Activated gamma-delta T cell (primary cell): ENCODE measurements at regions not wholly inside any gene's neighbourhood (a gene's known extent, or its start where the extent isn't known, plus 50 kb on each side); places are given as distances from the start of the nearest gene placed in this dataset.
"Not testable (repeated sequence)": the region's sequence is repeated elsewhere in the genome, so short reads cannot be mapped to it uniquely, and the experiment has no call there.

Source experiments
- DNase-seq: peaks from one replicate; lab custom pipeline; 2025; lab: John Stamatoyannopoulos, UW

DNA sequence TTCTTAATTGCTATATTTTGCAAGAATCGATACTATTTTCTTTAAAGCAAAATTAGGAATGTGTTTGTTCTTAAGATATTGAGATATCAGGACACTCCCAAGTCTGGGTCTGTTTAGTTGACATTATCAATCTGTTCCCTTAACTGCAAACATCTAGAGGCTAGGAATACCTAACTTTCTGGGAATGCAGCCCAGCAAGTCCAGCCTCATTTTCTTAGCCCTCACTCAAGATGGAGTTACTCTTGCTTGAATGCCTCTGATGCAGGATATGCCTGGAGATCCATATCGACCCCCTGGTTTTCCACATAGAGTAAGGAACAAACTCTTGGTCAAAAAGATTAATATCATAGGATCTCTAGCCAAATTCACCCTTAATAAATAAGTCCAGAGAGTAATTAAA is 305.3 kb upstream of the COBL start:
- DNase-seq = no peak

DNA sequence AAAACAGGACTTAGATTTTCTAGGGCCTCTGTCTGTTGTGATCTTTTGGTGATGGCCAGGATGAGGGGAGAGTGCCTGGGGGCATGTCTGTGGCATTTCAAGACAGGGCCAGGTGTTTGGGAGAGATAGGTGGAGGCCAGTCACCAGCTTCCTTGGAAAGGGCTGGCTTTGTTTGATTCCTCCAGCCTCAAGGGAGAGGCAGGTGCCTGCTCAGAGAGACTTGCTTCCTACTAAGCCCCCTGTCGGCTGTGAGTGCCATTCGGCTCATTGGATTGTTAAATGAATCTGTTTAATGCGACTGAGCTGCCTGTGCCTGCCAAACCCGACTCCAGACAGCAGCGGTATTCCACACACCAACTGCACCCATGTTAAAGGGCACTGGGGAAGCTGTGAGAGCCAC is 304.1 kb upstream of the COBL start:
- no peak for DNase-seq

DNA sequence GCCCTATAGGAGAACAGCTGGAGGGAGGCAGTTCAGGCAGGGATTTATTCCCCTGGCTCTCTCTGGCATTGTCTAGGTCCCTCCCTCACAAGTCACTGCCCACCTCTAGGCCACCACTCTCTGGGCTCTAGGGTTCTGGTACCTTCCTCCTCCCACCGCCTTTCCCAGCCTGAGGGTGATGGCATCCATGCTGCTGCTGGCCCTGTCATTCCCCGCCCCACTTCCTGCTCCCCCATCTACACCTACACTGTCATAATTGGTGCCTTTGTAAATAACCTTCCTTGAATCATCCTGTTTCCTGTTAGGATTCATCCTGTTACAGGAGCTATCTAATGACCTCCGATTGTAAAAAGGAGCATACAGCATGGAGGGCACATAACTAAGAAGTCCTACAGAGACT is 303.3 kb upstream of the COBL start:
- no peak for DNase-seq

DNA sequence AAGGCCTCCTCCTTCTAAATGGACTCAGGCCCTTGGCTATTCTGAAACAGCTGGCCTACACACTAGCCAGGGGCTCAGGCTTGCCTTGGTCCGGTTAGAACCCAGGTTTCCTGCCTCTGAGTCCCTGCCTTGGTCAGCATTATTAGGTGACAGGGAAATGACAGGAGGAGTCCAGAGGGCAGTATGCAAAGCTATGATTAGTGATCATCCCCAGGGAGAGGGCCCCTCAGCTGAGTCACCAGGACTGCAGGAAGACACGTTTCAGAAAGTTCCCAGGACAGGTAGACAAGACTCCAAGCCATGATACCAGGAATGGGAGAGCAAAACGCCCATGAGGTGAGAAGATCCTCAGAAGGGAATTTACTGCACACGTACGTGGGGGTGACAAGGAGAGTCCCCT is 301.1 kb upstream of the COBL start:
- no peak for DNase-seq

DNA sequence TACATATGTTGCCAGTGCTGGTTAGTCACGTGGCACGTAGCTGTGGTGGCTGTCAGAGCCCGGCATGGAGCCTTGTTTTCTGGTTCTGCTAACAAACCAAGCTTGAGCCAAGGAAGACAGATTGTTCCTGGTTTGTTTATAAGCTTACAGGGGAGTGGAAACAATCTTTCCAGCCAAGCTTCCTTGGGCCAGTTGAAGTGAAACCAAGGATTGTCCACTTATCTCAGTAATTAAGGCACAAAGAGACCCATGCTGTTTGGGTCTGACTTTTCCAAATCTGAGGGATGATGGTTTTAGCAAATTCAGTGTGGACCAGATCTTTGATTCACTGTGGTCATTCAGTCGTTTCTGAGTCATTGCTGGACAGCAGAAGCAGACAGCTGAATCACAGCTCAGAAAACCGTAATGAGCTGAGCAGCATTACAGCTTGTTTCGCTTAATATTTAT is 297.3 kb upstream of the COBL start:
- DNase-seq = no peak

DNA sequence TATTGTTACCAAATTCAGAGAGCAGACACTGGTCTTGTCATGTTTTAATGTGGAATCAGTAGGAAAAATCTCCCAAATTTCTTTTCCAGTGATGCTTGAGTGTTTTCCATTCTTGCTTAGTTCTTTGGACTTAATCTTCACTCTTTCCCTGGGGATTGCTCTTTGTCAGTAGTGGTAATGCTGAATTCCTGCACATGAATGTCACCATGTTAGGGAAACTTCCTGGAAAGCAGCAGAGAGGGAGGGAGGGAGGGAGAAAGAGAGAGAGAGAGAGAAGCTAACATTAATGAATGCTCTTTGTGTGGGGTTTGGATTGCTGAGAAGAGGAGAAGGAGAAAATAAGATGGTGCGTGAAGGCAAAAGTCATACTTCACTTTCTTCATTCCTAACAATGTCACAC is 295.3 kb upstream of the COBL start:
- DNase-seq = no peak

DNA sequence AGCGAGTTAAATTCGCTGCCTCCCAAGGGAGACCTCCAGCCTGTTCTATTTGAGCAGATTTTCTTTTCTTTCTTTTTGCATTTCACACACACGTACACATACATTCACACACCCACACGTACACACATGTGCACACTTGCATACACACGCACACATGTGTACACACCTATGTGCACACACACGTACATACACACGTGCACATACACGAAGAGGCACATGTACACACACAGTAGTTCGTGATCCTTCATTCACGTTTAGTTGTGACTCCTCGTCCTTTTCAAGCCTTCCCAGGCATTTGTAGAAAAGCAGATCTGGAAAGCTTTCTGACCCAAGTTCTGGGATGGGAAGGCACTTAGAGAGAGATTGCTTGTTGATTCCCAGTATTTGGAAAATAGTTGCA is 290.8 kb upstream of the COBL start:
- no peak for DNase-seq

DNA sequence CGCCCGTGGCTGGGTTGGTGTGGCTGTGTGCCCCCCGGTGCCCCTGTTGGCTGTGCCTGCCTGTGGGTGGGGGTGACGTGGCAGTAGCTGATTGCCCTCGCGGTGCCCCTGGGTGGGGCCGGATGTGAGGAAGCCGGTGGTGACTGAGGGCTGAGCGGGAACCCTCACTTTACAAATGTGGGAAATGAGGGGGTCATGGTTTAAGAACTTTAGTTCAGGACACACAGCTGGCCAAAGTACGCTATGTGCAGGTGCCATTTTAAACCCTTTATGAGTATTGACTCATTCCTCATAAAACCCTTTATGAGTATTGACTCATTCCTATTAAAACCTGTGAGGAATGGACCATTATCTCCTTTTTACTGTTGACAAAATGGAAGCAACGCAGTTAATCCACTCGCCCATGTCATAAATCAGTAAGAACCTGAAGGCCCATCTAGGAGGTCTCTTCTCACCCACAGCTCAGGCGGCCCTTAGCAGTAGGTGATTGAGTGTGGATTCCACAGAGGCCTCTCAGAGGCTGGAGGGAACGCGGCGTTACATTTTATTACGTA is 290.1 kb upstream of the COBL start:
- no peak for DNase-seq

DNA sequence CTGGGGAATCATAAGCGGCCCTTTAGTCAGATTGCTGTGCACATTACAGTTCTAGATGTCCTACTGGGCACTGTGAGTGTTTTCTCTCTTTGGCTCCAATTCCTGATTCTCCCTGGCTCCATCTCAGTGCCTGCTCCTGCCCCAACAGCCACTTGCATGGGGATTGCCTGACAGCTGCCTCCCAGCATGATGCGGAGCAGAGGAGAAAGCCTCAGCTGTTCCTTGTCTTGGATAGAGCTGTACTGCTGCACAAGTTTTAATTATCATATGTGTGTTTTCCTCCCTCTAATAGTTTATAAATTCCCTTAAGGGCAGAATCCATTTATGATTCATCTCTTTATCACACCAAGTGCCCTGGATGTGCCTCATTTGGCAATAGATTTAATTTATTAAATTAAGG is 285.8 kb upstream of the COBL start:
- DNase-seq = no peak

DNA sequence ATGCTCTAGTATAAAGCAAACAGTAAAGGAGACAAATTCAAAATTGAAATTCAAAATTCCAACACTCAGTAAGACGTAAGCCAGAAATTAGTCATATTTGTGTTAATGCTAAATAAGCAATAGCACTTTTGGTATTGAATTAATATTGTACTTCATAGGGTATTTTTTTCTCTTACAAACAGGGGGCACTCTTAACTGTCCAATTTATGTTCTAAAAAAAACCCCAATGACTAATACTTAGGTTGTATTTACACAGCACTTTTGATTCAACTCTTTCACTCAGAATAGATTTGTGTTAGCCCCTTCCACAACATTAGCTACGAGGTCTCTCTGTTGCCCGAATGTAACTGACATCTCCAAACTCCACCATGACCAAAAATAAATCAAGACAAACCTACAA is 284.9 kb upstream of the COBL start:
- DNase-seq = no peak

DNA sequence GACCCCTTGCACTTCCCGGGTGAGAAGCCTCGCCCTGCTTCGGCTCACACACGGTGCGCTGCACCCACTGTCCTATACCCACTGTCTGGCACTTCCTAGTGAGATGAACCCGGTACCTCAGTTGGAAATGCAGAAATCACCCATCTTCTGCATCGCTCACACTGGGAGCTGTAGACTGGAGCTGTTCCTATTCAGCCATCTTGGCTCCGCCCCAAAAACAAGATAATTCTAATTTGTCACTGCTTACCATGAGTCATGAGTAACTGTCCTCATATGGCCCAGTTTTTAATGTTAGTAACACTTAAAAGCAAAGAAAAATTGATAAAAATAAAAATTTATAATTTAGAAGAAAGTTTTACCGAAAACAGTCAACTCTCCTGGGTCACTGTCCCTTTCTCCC is 283.3 kb upstream of the COBL start:
- DNase-seq = not testable (repeated sequence)

DNA sequence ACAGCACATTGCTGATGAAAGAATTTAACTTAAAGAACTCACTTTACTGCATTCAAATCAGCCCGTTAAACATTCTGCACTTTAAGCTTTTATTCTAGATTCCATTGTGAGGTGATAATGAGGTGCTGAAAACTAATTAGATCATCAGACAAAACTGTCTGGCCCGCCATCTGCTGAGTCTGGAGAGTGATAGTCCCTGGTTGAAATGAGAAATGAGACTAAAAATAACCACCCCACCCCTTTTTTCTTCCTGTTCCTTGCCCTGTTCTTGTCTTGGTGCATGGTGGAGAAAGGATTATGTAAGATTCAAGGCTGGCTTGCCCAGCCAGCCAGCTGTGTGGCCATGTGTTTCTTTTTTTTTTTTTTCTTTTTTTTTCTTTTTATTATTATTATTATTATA is 277.0 kb upstream of the COBL start:
- DNase-seq = no peak

DNA sequence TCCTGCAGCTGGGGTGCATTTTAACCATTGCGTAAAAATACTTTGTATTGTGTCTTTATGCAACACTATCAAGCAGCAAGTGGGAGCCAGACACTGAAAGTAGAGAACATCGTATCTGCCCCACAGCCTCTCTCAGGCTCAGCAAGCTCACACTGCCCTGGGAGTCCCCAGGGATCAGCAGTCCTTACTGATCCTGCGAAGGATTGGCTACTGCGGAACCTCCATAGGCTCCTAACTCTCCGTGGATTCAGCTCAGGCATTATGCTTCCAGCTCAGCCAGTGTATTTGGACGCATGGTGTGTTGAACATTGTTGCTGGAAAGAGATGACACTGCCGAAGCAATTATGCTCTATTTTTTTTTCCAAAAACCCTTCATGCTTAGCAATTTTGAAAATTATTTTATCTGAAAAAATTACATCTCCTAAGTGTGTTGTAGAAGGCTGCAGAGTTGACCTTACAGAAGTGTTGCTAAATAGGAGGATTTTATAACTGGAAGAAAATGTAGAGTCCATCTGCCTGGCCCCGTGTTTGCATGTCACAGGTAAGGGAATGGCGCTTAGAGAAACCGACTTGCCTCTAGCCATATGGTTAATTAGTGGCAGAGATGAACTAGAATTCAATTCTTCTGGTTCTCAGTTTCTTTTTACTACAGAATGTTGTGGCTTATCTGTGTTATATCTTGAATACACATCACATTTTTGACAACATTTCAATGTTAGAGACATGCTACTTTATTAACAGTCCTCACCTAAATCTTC is 276.4 kb upstream of the COBL start:
- no peak for DNase-seq

DNA sequence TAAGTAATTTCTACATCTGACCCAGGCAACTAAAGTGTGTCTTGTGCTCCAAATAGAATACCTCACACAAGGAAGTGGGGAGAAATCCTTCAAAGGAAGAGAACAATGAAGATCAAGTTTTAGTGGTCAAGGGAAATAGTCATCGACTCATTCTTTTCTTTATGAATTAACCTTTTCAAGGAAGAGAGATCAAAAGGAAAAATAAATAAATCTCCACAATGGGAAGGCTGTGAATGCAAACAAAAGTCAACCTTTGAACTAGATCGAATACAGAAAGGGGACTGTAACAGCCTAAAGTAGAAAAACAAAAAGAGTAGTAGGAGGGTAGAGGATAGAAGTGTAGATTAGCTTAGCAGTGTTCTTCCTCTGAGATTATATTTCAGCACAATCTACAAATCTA is 274.6 kb upstream of the COBL start:
- no peak for DNase-seq

DNA sequence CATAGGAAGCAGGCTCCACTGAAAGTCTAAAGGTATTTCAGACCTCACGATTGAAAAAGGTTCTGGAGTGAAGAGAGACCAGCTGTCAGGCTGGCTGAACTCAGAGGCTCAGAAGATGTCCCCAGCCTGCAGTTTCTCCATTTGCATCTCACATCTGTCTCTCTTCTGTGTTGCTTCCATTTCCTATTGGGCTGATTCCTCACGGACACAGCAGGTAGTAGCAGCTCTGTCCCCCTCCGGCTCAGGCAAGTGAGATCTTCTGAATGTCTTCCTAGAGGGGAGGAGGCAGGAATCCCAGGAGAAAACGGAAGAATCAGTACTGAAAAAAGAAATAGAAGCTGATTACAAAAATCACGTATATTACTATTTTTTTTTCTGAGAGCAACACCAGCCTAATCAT is 274.1 kb upstream of the COBL start:
- DNase-seq = no peak

DNA sequence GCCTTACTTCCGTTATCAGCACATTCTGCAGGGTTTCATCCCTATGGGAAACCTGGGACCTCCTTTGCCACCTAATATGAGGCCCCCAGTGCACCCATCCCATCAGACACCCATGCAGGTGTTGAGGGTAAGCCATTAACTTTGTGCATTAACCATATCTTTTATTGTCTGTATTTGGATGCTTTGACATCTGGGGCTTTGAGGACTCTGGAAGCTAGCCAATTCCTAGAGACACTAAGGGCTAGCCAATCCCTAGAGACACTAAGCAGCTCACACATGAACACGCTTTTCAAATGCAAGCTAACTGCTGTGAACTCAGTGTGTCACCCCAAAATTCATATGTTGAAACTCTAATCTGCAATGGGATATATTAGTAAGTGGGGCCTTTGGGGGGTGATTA is 272.5 kb upstream of the COBL start:
- no peak for DNase-seq

DNA sequence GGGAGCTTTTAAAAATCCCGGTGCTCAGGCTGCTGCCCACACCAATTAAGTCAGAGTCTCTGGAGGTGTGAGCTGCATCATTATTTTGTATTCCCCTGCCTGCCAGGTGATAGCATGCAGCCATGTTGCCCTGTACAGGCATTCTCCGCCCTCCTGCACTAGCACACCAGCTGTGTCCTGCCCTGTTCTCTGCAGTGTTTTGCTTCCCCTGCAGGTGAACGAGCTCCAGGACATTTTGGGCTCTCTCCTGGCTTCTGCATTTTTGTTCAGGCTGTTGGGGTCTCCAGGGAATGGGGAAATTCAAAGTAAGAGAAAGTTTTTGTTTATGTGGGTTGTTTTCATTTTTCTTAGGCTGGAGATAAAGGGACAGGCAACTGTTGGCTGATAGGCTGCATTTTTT is 271.0 kb upstream of the COBL start:
- DNase-seq = no peak

DNA sequence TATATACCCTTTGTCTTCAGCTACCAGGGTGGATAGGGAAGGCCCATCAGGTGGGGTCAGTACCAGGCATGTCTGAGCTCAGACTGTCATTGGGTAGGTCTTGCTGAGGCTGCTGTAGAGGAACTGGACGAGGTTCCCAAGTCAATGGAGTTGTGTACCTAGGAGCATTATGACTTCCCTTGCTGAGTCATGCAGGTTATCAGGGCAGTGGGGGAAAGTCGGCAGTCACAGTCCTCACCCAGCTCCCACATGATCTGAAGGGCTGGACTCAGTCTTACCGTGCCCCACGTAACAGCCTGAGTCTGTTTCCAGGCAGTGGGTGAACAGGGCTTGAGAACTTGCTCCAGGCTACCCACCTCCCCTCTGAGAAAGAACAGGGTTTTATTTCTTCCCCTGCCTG is 260.8 kb upstream of the COBL start:
- no peak for DNase-seq

DNA sequence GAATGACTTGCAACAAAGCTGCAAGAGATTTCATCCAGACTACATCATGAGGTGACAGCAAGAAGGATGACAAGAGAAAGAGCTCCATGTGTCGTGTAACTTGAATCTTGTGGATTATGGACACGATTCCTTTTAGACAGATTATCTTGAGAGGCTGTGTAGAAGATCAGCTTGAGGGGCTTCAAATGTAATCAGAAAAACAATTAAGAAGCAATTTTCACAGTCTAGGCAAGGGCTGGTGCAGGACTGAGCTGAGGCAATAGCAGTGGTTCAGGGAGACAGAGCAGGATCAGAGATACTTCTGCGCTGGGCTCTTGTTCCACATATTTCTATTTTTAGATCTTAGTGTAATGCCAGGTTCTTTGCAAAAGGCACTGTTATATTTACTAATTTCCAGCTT is 253.0 kb upstream of the COBL start:
- no peak for DNase-seq

DNA sequence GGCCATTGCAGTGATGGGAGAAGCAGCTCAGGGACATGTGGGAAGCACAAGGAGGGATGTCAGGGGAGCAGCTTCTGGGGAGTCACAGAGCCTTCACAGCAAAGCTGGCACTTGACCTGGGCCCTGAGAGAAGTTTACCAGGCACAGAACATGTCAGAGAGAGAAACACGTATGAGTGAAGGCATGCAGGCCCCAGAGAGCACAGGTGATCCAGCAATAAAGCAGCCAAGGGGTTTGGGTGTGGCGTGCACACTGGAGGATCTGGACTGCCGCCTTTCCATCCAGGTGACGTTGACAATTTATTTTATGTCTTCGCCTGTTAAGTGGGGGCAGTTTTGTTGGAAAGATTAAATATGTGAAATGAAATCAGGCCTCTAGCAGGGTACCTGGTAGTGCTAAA is 252.6 kb upstream of the COBL start:
- no peak for DNase-seq

DNA sequence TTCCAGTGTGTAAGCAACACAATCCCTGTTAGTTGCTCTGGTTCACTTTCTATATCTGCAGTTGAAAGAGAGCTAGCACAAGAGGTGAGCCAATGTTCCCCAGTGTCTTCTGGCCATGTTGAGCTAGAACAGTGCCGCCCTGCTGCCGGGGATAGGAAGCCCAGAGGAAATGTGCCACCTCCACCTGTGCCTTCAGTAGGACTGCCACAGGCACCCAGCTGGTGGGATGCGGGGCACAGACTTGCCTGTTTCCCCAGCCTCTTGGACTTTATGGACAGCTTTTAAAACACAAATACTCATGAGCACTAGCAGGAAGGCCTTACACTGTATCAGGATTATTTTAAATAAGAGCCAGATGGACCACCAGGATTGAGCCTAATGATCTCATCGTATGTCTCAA is 234.5 kb upstream of the COBL start:
- DNase-seq = no peak

DNA sequence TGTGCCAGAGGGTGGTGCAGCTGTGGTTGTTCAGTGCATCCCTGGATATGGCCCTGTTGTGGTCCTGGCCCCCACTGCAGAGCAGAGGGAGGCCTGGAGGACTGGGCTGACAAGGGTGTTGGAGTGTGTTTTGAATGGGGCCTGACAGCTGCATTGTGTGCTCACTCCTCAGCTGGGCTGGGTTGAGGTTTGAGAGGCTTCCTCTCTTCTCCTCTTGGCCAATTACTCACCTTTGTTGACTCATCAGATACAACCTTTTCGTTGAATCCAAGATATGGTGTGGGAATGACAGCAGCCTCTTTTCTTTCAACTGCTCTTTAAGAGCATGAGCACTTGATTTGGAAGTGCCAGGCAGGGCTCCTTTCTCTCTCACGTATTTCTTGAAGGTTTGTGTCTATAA is 228.5 kb upstream of the COBL start:
- DNase-seq = no peak

DNA sequence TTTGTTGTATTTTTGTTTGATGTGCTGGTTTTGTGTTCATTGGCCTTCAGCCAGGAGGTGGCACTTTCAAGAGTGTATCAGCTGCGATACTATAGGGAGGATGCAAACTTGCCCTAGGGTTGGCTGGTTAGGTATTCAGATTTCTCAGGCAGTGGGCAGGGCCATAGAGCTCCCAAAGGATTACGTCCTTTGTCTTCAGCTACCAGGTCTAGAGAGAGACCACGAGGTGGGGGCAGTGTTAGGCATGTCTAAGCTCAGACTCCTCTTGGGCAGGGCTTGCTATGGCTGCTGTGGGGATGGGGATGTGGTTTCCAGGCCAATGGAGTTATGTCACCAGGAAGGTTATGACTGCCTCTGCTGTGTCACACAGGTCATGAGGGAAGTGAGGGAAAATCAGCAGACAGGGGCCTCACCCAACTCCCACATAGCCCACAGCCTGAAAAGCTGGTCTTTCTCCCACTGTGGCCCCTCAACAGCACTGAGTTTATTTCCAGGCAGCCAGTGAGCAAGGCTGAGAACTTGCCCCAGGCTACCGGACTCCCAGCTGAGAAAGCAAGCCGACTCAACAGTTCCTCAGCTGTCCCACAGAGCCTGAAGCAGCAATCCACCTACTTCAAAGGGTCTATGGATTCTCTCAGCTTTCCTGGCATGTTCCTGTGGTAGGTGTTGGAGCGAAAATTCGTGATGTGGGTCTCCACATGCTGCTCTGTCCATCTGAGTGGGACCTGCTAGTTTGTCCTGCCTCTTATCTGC is 227.4 kb upstream of the COBL start:
- DNase-seq = no peak
